ENCODE measurements at regions not wholly inside any gene's neighbourhood (a gene's known extent, or its start where the extent isn't known, plus 50 kb on each side); places are given as distances from the start of the nearest gene placed in this dataset.

GRCh38 chr6:61585504-61585903, 700.5 kb downstream of the KHDRBS2 start (continued):
- TF ChIP-seq AFF4 (CRISPR knock-in tag; IDR thresholded peaks at IDR 0.05; ENCODE audit: borderline replicate concordance): no peak
- no peak for TF ChIP-seq MYBL2 (CRISPR knock-in tag; IDR thresholded peaks at IDR 0.05)
- no peak for TF ChIP-seq EMX1 (CRISPR knock-in tag; IDR thresholded peaks at IDR 0.05)
- TF ChIP-seq MXD4 (CRISPR knock-in tag; IDR thresholded peaks at IDR 0.05; ENCODE audit: borderline replicate concordance): no peak
- no peak for TF ChIP-seq RORB (CRISPR knock-in tag; IDR thresholded peaks at IDR 0.05)
- no peak for TF ChIP-seq NFE2L1 (CRISPR knock-in tag; IDR thresholded peaks at IDR 0.05)
- no peak for TF ChIP-seq ZNF671 (CRISPR knock-in tag; IDR thresholded peaks at IDR 0.05)
- no peak for TF ChIP-seq ZBTB43 (CRISPR knock-in tag; IDR thresholded peaks at IDR 0.05)
- TF ChIP-seq CTCF (IDR thresholded peaks at IDR 0.05): no peak
- TF ChIP-seq JAZF1 (CRISPR knock-in tag; IDR thresholded peaks at IDR 0.05): no peak
- no peak for TF ChIP-seq CBFB (CRISPR knock-in tag; IDR thresholded peaks at IDR 0.05; ENCODE audit: low read depth)

GRCh38 chr6:61562098-61562497, 723.9 kb downstream of the KHDRBS2 start:
- ATAC-seq (no peak), DNase-seq (ENCODE audit: low spot score) (no peak)
- ChIA-PET CTCF (no interaction called here), POLR2A (no interaction called here)
- Mint-ChIP-seq H3K27me3 (ENCODE audit: low read depth) (peaks cover 66% of the 10 kb centered on the region), H3K4me3 (no peak overlapping the region), H3K27ac (no peak overlapping the region), H3K4me1 (peaks cover 23% of the 10 kb centered on the region), H3K36me3 (peaks cover 26% of the 10 kb centered on the region), H3K9me3 (peaks cover 62% of the 10 kb centered on the region)
- TF ChIP-seq ZNF317 (CRISPR knock-in tag; IDR thresholded peaks at IDR 0.05; ENCODE audit: borderline replicate concordance, low read depth): no peak
- no peak for TF ChIP-seq IRF2 (CRISPR knock-in tag; IDR thresholded peaks at IDR 0.05; ENCODE audit: borderline replicate concordance, low read depth)
- no peak for TF ChIP-seq ESRRA (CRISPR knock-in tag; IDR thresholded peaks at IDR 0.05; ENCODE audit: borderline replicate concordance)
- no peak for TF ChIP-seq ZNF512 (CRISPR knock-in tag; IDR thresholded peaks at IDR 0.05; ENCODE audit: borderline replicate concordance)
- no peak for TF ChIP-seq TCF7 (CRISPR knock-in tag; IDR thresholded peaks at IDR 0.05; ENCODE audit: low read depth)
- no peak for TF ChIP-seq ATF3 (CRISPR knock-in tag; conservative IDR thresholded peaks at IDR 0.05)
- TF ChIP-seq CBFB (CRISPR knock-in tag; IDR thresholded peaks at IDR 0.05; ENCODE audit: low read depth): no peak
- no peak for TF ChIP-seq USF1 (CRISPR knock-in tag; IDR thresholded peaks at IDR 0.05)
